SU-DHL-6 (cell line): ENCODE measurements at regions not wholly inside any gene's neighbourhood (a gene's known extent, or its start where the extent isn't known, plus 50 kb on each side); places are given as distances from the start of the nearest gene placed in this dataset.

Source experiments
- EZH2phosphoT487 ChIP-seq: fragments of 200-600 bp; sonication (generic), shearing (Covaris generic); conservative IDR thresholded peaks from 2 replicates; pipeline ENCODE4 v1.6.1; 2018; ENCODE audit warnings: mild to moderate bottlenecking, antibody characterized with exemption, low read length, moderate library complexity, mixed read lengths
- TF ChIP-seq, protein P1 (sequence below): fragments of 200-600 bp; sonication (generic); IDR thresholded peaks from one replicate; pipeline ENCODE4 v1.5.1; 2017; ENCODE audit warnings: antibody characterized with exemption, mild to moderate bottlenecking, low read length, moderate library complexity; ENCODE audit not compliant: insufficient read depth, poor library complexity, severe bottlenecking

- TF ChIP-seq, protein P1, sequence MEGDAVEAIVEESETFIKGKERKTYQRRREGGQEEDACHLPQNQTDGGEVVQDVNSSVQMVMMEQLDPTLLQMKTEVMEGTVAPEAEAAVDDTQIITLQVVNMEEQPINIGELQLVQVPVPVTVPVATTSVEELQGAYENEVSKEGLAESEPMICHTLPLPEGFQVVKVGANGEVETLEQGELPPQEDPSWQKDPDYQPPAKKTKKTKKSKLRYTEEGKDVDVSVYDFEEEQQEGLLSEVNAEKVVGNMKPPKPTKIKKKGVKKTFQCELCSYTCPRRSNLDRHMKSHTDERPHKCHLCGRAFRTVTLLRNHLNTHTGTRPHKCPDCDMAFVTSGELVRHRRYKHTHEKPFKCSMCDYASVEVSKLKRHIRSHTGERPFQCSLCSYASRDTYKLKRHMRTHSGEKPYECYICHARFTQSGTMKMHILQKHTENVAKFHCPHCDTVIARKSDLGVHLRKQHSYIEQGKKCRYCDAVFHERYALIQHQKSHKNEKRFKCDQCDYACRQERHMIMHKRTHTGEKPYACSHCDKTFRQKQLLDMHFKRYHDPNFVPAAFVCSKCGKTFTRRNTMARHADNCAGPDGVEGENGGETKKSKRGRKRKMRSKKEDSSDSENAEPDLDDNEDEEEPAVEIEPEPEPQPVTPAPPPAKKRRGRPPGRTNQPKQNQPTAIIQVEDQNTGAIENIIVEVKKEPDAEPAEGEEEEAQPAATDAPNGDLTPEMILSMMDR, result no peak
- no peak for TF ChIP-seq EZH2phosphoT487
These were observed 239.2 kb upstream of the SLITRK1 start for GRCh38 chr13:84121456-84121855.
